Activated B cell treated with CpG ODN at 0.5 μM for 24 hours (primary cell): ENCODE measurements at regions not wholly inside any gene's neighbourhood (a gene's known extent, or its start where the extent isn't known, plus 50 kb on each side); places are given as distances from the start of the nearest gene placed in this dataset.

Source experiments
- ATAC-seq: fragments of 200-7000 bp; cut with Tn5 transposase; one replicate; pipeline ENCODE4 v1.10.0; 2021; ENCODE audit warnings: low read depth, mild to moderate bottlenecking, moderate library complexity
- CTCF ChIA-PET: fragments of 350-600 bp; sonication (Branson Sonifier 250); formaldehyde crosslinking; loops from one replicate; lab custom pipeline; 2021; ENCODE audit warnings: antibody characterized with exemption; lab: Charles Lee
- POLR2A ChIA-PET: fragments of 350-600 bp; sonication (Branson Sonifier 250); formaldehyde crosslinking; loops from one replicate; lab custom pipeline; 2021; ENCODE audit warnings: antibody characterized with exemption; lab: Charles Lee
- DNase-seq: peaks from one replicate; pipeline ENCODE4 v3.0.0; 2022
- H3K27ac Mint-ChIP-seq: one replicate; pipeline ENCODE4 v1.8.0; 2020; ENCODE audit warnings: mixed read lengths
- H3K27me3 Mint-ChIP-seq: one replicate; pipeline ENCODE4 v1.8.0; 2021; ENCODE audit warnings: mixed read lengths
- H3K36me3 Mint-ChIP-seq: one replicate; pipeline ENCODE4 v1.8.0; 2021; ENCODE audit warnings: low read depth, mixed read lengths
- H3K4me1 Mint-ChIP-seq: one replicate; pipeline ENCODE4 v1.8.0; 2021; ENCODE audit warnings: mixed read lengths
- H3K4me3 Mint-ChIP-seq: one replicate; pipeline ENCODE4 v1.8.0; 2020; ENCODE audit warnings: mild to moderate bottlenecking, mixed read lengths
- H3K9me3 Mint-ChIP-seq: one replicate; pipeline ENCODE4 v1.8.0; 2020; ENCODE audit warnings: mixed read lengths
- CTCF ChIP-seq: fragments of 200-600 bp; IDR thresholded peaks from one replicate; pipeline ENCODE4 v1.8.0; 2022; ENCODE audit warnings: antibody characterized with exemption, mild to moderate bottlenecking
- intact Hi-C: fragments of 100-400 bp; cut with micrococcal nuclease; formaldehyde crosslinking; loops from one replicate; pipeline ENCODE4 v1.15.1; 2024

DNA sequence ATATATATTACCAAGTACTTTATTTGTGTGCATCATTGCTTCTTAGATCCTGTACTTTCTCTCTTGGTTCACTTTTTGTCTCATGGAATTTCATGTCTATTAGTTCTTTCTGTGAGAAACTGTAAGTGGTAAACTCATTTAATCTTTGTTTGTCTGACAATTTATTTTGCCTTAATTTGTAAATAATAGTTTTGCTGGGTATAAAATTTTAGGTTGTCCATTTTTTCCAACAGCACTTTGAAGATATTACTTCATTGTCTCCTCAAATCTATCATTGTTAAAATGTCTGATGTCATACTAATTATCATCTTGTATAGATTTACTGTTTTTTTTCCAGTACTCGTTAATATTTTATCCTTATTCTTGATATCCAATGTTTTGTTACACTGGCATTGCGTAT is 205.2 kb upstream of the CDYL start:
- Mint-ChIP-seq H3K27ac (no peak overlapping the region), H3K4me3 (no peak overlapping the region), H3K9me3 (peaks cover 10% of the 10 kb centered on the region), H3K4me1 (no peaks in the 10 kb centered on the region), H3K36me3 (no peaks in the 10 kb centered on the region), H3K27me3 (peaks cover 16% of the 10 kb centered on the region)
- ATAC-seq (no peak), DNase-seq (no peak)
- intact Hi-C loops: no loop called here
- ChIA-PET CTCF (no interaction called here), POLR2A (no interaction called here)
- no peak for TF ChIP-seq CTCF

DNA sequence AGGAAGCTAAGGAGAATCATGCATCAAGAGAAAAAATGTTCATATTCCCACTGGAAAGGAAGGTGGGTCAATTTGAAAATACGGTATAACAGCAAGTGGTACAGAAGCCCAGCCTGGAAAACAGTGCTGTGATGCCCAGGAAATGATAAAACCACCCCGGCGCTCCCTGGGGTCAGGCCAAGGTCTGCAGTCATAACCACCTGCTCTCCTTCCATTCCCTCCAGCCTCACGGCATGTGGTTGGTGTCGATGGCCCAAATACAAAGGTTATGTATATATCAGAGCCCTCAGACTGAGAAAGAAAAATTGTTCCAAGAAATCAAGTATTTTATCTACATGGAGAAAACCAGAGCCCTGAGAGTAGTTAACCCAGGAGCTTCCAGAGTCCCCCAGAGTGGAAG is 208.1 kb upstream of the CDYL start:
- Mint-ChIP-seq H3K27ac (no peak overlapping the region), H3K36me3 (no peaks in the 10 kb centered on the region), H3K9me3 (peaks cover 8% of the 10 kb centered on the region), H3K4me1 (no peaks in the 10 kb centered on the region), H3K27me3 (peaks cover 14% of the 10 kb centered on the region), H3K4me3 (no peak overlapping the region)
- POLR2A ChIA-PET: no interaction called here
- CTCF ChIA-PET: no interaction called here
- no peak for TF ChIP-seq CTCF
- no peak for DNase-seq
- intact Hi-C loops: no loop called here
- ATAC-seq: no peak

DNA sequence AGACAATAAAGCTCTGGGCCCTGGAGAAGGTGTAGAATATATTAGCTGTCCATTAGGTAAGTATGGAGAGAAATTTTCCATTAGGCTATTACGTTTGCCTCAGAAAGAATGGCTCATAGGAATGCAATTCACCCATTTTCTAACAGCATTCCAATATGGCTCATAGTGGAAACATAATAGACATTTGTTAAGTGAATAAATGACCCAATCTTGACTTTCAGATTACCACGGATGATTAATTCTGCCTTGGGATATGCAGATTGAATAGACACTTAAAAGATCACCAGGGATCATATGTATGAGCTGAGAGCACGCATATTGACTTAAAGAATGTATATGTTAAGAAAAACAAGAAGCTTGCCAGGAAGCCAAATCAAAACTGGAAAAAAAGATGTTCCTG is 209.1 kb upstream of the CDYL start:
- Mint-ChIP-seq H3K36me3 (no peaks in the 10 kb centered on the region), H3K27ac (no peak overlapping the region), H3K9me3 (peaks cover 8% of the 10 kb centered on the region), H3K4me3 (no peak overlapping the region), H3K4me1 (no peaks in the 10 kb centered on the region), H3K27me3 (peaks cover 15% of the 10 kb centered on the region)
- ChIA-PET POLR2A (no interaction called here), CTCF (no interaction called here)
- intact Hi-C loops: no loop called here
- no peak for TF ChIP-seq CTCF
- ATAC-seq (no peak), DNase-seq (no peak)

- H3K27me3 Mint-ChIP-seq: peaks cover 20% of the 10 kb centered on the region
- H3K27ac Mint-ChIP-seq: no peak overlapping the region
- ChIA-PET CTCF (no interaction called here), POLR2A (no interaction called here)
- intact Hi-C loops: no loop called here
- TF ChIP-seq CTCF: no peak
- no peak overlapping the region for H3K4me3 Mint-ChIP-seq
- peaks cover 2% of the 10 kb centered on the region for H3K9me3 Mint-ChIP-seq
- ATAC-seq: no peak
- no peaks in the 10 kb centered on the region for H3K4me1 Mint-ChIP-seq
- DNase-seq: no peak
- no peaks in the 10 kb centered on the region for H3K36me3 Mint-ChIP-seq
These were observed 210.6 kb upstream of the CDYL start for GRCh38 chr6:4565301-4566250.

GRCh38 chr6:4564801-4565271 is 211.4 kb upstream of the CDYL start:
- ChIA-PET POLR2A (no interaction called here), CTCF (no interaction called here)
- no peaks in the 10 kb centered on the region for H3K36me3 Mint-ChIP-seq
- H3K4me3 Mint-ChIP-seq: no peak overlapping the region
- no peak for TF ChIP-seq CTCF
- H3K27me3 Mint-ChIP-seq: peaks cover 21% of the 10 kb centered on the region
- H3K4me1 Mint-ChIP-seq: no peaks in the 10 kb centered on the region
- ATAC-seq (no peak), DNase-seq (no peak)
- H3K9me3 Mint-ChIP-seq: no peaks in the 10 kb centered on the region
- H3K27ac Mint-ChIP-seq: no peak overlapping the region
- intact Hi-C loops: no loop called here
